MM.1S (cell line): ENCODE measurements at regions not wholly inside any gene's neighbourhood (a gene's known extent, or its start where the extent isn't known, plus 50 kb on each side); places are given as distances from the start of the nearest gene placed in this dataset.

Source experiments
- CTCF ChIP-seq: fragments of 300-600 bp; sonication (generic); IDR thresholded peaks from 2 replicates; pipeline ENCODE4 v1.5.1; 2016; ENCODE audit warnings: antibody characterized with exemption, low read length, mixed read lengths
- EZH2 ChIP-seq: fragments of 300-600 bp; sonication (generic); optimal IDR thresholded peaks from 2 replicates; pipeline ENCODE3; 2017; ENCODE audit warnings: low read depth, mild to moderate bottlenecking, antibody characterized with exemption, low read length, mixed read lengths
- EZH2phosphoT487 ChIP-seq: fragments of 300-600 bp; sonication (generic); IDR thresholded peaks from 2 replicates; pipeline ENCODE4 v1.6.1; 2018; ENCODE audit warnings: antibody characterized with exemption, low read length

DNA sequence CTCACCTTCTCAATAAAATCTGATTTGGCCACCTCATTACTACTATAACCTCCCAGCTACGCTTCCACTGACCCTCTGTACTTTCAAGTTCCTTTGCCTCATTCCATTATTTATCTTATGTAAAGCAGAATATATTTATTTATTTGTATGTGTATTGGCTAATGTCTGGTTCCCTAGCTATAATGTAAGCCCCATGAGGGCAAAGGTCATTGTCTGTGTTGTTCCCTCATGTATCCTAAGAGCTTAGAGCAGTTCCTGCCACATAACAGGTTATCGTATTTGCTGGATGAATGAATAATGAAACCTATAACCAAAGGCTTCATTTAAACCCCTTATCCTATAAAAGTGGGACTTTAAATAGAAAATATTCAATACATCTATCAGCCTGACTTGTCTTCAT lies 77.9 kb upstream of the DPT start:
- no peak for TF ChIP-seq CTCF
- TF ChIP-seq EZH2 = no peak
- no peak for TF ChIP-seq EZH2phosphoT487
